AG10803 (cell line): ENCODE measurements at regions not wholly inside any gene's neighbourhood (a gene's known extent, or its start where the extent isn't known, plus 50 kb on each side); places are given as distances from the start of the nearest gene placed in this dataset.
"Not testable (repeated sequence)": the region's sequence is repeated elsewhere in the genome, so short reads cannot be mapped to it uniquely, and the experiment has no call there.

Experiments
- DNase-seq: peaks from one replicate; pipeline ENCODE4 v3.0.0; 2010; ENCODE audit warnings: low read depth
- H3K4me3 ChIP-seq: 2 replicates; pipeline ENCODE4 v1.5.1; 2011; ENCODE audit warnings: mild to moderate bottlenecking, low read length, control low read depth
- TF ChIP-seq, protein P1 (sequence below): conservative IDR thresholded peaks from 2 replicates; pipeline ENCODE4 v1.5.1; 2011; ENCODE audit warnings: mild to moderate bottlenecking, low read length, control low read depth, inconsistent platforms

DNA sequence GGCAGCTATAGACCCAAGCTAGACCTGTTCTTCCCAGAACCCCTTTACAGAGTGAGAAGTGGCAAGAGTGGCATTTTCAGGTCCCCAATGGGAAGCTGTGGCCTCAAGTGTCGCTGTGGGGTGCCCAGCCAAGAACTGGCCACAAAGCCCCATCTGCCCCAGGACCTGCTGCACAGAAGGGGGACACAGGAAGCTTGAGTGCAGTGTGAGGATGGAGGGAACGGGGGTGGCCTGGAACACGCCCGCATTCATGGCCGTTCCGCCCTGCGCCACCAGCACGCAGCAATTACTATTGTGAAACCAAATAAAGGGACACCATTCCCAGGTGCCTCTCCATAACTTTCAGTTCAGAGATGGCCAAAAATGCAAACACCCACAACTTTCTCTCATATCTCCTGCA lies 237.6 kb upstream of the TCERG1L start:
- TF ChIP-seq, protein P1, sequence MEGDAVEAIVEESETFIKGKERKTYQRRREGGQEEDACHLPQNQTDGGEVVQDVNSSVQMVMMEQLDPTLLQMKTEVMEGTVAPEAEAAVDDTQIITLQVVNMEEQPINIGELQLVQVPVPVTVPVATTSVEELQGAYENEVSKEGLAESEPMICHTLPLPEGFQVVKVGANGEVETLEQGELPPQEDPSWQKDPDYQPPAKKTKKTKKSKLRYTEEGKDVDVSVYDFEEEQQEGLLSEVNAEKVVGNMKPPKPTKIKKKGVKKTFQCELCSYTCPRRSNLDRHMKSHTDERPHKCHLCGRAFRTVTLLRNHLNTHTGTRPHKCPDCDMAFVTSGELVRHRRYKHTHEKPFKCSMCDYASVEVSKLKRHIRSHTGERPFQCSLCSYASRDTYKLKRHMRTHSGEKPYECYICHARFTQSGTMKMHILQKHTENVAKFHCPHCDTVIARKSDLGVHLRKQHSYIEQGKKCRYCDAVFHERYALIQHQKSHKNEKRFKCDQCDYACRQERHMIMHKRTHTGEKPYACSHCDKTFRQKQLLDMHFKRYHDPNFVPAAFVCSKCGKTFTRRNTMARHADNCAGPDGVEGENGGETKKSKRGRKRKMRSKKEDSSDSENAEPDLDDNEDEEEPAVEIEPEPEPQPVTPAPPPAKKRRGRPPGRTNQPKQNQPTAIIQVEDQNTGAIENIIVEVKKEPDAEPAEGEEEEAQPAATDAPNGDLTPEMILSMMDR, result no peak
- no peak overlapping the region for H3K4me3 ChIP-seq
- no peak for DNase-seq

- H3K4me3 ChIP-seq, result no peak overlapping the region
- no peak for DNase-seq
- TF ChIP-seq, protein P1, result no peak
Observed at GRCh38 chr10:131553121-131553520, 241.6 kb upstream of the TCERG1L start.

DNA sequence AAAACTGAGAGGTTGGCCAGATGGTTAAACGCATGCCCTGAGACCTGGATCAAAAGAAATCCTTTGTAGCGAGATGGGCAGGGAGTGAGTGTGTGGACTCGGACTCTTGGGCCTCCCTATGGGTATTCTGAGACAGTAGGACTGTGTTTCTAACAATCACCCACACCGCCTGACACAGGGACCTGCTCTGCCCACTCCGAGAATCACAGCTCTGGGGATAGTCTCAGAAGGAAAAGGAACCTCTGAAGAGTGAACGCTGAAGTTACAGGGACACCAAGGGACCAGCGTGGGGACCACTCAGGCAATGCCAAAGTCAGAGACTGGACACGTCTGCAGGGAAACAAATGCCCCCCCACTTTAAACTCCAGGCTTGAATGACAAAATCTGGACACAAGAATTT lies 242.1 kb upstream of the TCERG1L start:
- TF ChIP-seq, protein P1, result no peak
- no peak overlapping the region for H3K4me3 ChIP-seq
- no peak for DNase-seq

DNA sequence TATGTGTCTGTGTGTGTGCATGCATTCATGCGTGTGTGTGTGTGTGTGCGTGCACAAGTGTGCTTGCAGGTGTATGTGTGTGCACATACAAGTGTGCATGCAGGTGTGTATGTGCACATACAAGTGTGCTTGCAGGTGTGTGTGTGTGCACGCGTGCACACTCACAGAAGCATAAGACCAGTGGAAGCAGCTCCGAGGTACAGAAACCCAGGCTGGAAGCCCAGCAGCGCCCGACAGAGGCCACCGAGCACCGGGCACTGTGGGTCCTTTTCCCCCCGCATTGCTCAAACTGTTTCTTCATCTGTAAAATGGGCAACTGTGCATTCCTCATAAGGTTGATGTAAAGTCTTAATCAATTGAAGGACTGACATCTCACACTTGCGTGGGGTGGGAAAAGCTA lies 243.3 kb upstream of the TCERG1L start:
- TF ChIP-seq, protein P1, result no peak
- H3K4me3 ChIP-seq, result no peak overlapping the region
- no peak for DNase-seq

DNA sequence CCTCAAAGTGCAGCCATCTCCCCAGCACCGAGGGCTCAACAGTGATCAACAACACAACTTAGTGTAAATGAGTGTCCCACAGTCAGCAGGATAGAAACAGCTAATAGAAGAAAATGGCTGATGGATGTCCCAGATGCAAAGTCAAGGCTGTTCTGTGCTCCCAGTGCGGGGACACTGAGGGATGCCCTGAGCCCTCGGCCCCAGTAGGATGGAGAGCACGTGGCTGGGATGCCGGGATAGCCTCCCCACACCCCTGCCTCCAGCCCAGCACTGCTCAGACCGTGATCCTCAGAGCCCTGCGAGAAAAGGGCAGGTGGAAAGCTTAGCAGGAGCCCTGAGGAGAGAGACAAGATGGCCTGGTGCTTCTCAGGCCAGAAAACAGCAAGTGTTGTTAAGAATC lies 243.9 kb upstream of the TCERG1L start:
- DNase-seq, result no peak
- TF ChIP-seq, protein P1, result no peak
- no peak overlapping the region for H3K4me3 ChIP-seq

DNA sequence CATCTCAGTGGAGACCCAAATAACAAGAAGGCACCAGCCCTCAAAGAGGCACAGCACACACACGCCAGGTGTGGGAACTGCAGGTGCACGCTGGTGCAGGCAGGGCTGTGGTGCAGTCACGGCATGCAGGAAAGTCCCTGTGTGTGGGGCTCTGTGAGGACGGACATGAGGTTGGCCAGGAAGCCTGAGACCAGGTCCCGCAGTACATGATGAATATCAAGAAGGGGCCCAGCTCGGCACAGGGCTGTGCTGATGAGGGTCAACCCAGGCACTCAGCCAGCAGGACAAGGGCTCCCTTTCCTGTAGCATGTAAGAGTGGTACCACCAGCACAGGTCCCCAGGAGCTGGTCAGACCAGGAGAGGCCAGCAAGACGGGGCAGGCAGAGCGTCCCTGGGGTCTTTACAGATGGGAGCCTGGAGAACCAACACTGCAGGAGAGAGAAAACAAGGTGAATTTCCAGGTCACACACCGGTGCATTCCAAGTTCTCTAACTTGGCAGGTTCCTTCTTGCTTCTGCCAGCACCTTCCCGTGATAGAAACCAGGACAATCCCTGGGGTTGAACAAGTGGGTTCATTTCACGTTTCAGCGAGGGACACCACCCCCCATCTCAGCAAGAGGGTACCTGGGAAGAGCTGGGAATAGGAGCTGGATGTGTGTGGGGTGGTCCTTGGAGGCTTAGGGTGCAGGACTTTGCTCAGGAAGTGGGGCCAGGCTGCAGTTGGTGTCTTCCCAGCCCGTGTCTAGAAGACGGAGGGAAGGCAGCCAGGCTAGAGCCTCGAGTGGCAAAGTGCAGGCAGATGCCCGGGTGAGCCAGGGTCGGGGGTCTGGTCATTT lies 244.8 kb upstream of the TCERG1L start:
- DNase-seq, result no peak
- TF ChIP-seq, protein P1, result no peak
- H3K4me3 ChIP-seq, result no peak overlapping the region

- TF ChIP-seq, protein P1, result no peak
- H3K4me3 ChIP-seq, result no peak overlapping the region
- DNase-seq, result no peak
Observed at GRCh38 chr10:131556897-131557495, 245.5 kb upstream of the TCERG1L start.

- DNase-seq, H3K4me3 ChIP-seq: not testable (repeated sequence)
Observed at GRCh38 chr10:131557956-131558355, 246.4 kb upstream of the TCERG1L start.
